ENCODE measurements at regions not wholly inside any gene's neighbourhood (a gene's known extent, or its start where the extent isn't known, plus 50 kb on each side); places are given as distances from the start of the nearest gene placed in this dataset.

GRCh38 chr17:55561973-55562495, 50.8 kb upstream of the SMIM36 start:
- Histone ChIP-seq H4K20me1 (no peaks in the 10 kb centered on the region), H3K27me3 (no peaks in the 10 kb centered on the region), H3K4me3 (no peak overlapping the region), H3K27ac (no peak overlapping the region), H3K9me3 (no peaks in the 10 kb centered on the region; the same call in 1 of the 2 replicates), H3K4me1 (no peaks in the 10 kb centered on the region), H3K36me3 (no peaks in the 10 kb centered on the region), H3K4me2 (no peak overlapping the region), H3K9ac (no peak overlapping the region)
- no peak for TF ChIP-seq Cebpa-rat (IDR thresholded peaks at IDR 0.05)

DNA sequence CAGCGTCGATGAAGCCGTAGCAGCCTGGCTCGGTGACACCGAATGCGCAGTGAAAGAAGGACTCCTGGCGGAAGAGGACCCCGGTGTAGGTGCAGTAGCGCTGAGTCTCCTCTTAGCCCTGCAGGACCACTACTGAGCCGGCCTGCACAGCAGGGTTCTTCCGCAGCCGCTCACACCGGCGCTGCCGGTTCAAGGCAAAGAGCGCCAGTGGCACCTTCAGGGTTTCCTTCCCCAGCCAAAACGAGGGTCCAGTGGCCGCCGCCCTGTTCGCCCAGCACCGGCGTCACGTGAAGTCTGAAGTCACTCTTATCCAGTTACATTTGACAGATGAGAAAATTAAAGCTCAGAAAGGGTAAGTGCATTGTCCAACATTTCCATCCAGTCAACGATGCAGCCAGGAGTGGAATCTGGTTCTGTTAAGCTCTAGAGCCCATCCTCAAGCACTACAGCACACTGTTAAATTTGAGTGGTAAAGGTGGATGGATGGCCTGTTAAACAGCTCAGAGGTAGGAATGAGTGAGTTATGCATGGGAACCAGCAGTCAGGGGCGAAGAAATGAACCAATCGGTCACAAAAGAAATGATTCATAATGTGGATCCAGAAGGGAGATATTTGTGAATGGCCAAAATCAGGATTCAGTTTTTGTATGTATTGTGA, 50.2 kb upstream of the SMIM36 start:
- Histone ChIP-seq H3K27me3 (no peaks in the 10 kb centered on the region), H3K4me2 (no peak overlapping the region)

More for the DNA sequence above, 50.2 kb upstream of the SMIM36 start:
- Histone ChIP-seq H3K9ac (no peak overlapping the region), H3K9me3 (no peaks in the 10 kb centered on the region; the same call in 1 of the 2 replicates), H4K20me1 (no peaks in the 10 kb centered on the region), H3K4me1 (no peaks in the 10 kb centered on the region), H3K36me3 (no peaks in the 10 kb centered on the region), H3K27ac (no peak overlapping the region), H3K4me3 (no peak overlapping the region)
- no peak for TF ChIP-seq Cebpa-rat (IDR thresholded peaks at IDR 0.05)

Data from BLaER1 (cell line).